Cerebellar nuclear complex (tissue), 1 donor: ENCODE measurements at regions not wholly inside any gene's neighbourhood (a gene's known extent, or its start where the extent isn't known, plus 50 kb on each side); places are given as distances from the start of the nearest gene placed in this dataset.

Experiments
- DNase-seq, 2 experiments: peaks; one replicate each; lab custom pipeline; 2025; lab: John Stamatoyannopoulos, UW

GRCh38 chr4:152269448-152270191 is 266.3 kb downstream of the FBXW7 start:
- no peak for DNase-seq

- DNase-seq = no peak
Observed at GRCh38 chr4:152267811-152268210, 268.1 kb downstream of the FBXW7 start.

GRCh38 chr4:152266831-152267480 is 268.9 kb downstream of the FBXW7 start:
- no peak for DNase-seq

- no peak for DNase-seq
Observed at GRCh38 chr4:152265149-152265621, 270.7 kb downstream of the FBXW7 start.

GRCh38 chr4:152264106-152264505 is 271.8 kb downstream of the FBXW7 start:
- no peak for DNase-seq

- no peak for DNase-seq
Observed at GRCh38 chr4:152259866-152260265, 276.0 kb downstream of the FBXW7 start.

GRCh38 chr4:152258804-152259708 is 276.8 kb downstream of the FBXW7 start:
- no peak for DNase-seq

GRCh38 chr4:152258391-152258790 is 277.5 kb downstream of the FBXW7 start:
- DNase-seq = no peak

- no peak for DNase-seq
Observed at GRCh38 chr4:152257601-152258066, 278.3 kb downstream of the FBXW7 start.

- no peak for DNase-seq
Observed at GRCh38 chr4:152256996-152257395, 278.9 kb downstream of the FBXW7 start.

- no peak for DNase-seq
Observed at GRCh38 chr4:152255437-152255836, 280.5 kb downstream of the FBXW7 start.

- no peak for DNase-seq
Observed at GRCh38 chr4:152248347-152248746, 287.5 kb downstream of the FBXW7 start.

- DNase-seq = no peak
Observed at GRCh38 chr4:152247271-152247975, 288.5 kb downstream of the FBXW7 start.

- DNase-seq = no peak
Observed at GRCh38 chr4:152246659-152247058, 289.2 kb downstream of the FBXW7 start.

- no peak for DNase-seq
Observed at GRCh38 chr4:152245680-152246079, 290.2 kb downstream of the FBXW7 start.

- DNase-seq = no peak
Observed at GRCh38 chr4:152244659-152245058, 291.2 kb downstream of the FBXW7 start.

- no peak for DNase-seq
Observed at GRCh38 chr4:152243896-152244595, 291.8 kb downstream of the FBXW7 start.

- no peak for DNase-seq
Observed at GRCh38 chr4:152243206-152243605, 292.7 kb downstream of the FBXW7 start.

- DNase-seq = no peak
Observed at GRCh38 chr4:152240232-152240631, 295.7 kb downstream of the FBXW7 start.

GRCh38 chr4:152239216-152239615 is 296.7 kb downstream of the FBXW7 start:
- DNase-seq = no peak

- no peak for DNase-seq
Observed at GRCh38 chr4:152236519-152237056, 299.3 kb downstream of the FBXW7 start.
